ENCODE measurements at regions not wholly inside any gene's neighbourhood (a gene's known extent, or its start where the extent isn't known, plus 50 kb on each side); places are given as distances from the start of the nearest gene placed in this dataset.

- no peaks in the 10 kb centered on the region for H3K4me1 ChIP-seq
- no peak for DNase-seq
- peak in 1 of 4 donors; percentile 42 for ATAC-seq
- intact Hi-C loops (cut with DNase I): no loop called here
- 59 to 79% methylated on average over 1 of the region's 1 CpG for WGBS, 2 donors
- H3K9me3 ChIP-seq: no peaks in the 10 kb centered on the region
- H3K4me3 ChIP-seq: no peak overlapping the region
- FAIRE-seq: no peak
- no peak for TF ChIP-seq CTCF (IDR thresholded peaks at IDR 0.05)
- no peaks in the 10 kb centered on the region for H3K36me3 ChIP-seq
- H3K27me3 ChIP-seq: no peaks in the 10 kb centered on the region
- no peak overlapping the region for H3K27ac ChIP-seq
These were observed 367.4 kb upstream of the SMARCA2 start for GRCh38 chr9:1647776-1648175.

- Histone ChIP-seq H3K27ac (no peak overlapping the region), H3K36me3 (no peaks in the 10 kb centered on the region), H3K4me1 (no peaks in the 10 kb centered on the region), H3K9me3 (no peaks in the 10 kb centered on the region), H3K27me3 (no peaks in the 10 kb centered on the region), H3K4me3 (no peak overlapping the region)
- intact Hi-C loops (cut with DNase I): no loop called here
- no peak for FAIRE-seq
- WGBS, 2 donors: 51 to 58% methylated on average over 4 of the region's 4 CpGs
- ATAC-seq: no peak
- TF ChIP-seq CTCF (IDR thresholded peaks at IDR 0.05): no peak
- no peak for DNase-seq
These were observed 361.9 kb upstream of the SMARCA2 start for GRCh38 chr9:1653282-1653681.

GRCh38 chr9:1658661-1659362, 356.3 kb upstream of the SMARCA2 start:
- no peaks in the 10 kb centered on the region for H3K36me3 ChIP-seq
- DNase-seq (no peak), ATAC-seq (peak in 2 of 4 donors; percentile 53 to 79), FAIRE-seq (no peak)
- intact Hi-C loops (cut with DNase I): no loop called here
- no peaks in the 10 kb centered on the region for H3K9me3 ChIP-seq
- H3K27me3 ChIP-seq: no peaks in the 10 kb centered on the region
- no peak for TF ChIP-seq CTCF (IDR thresholded peaks at IDR 0.05)
- no peaks in the 10 kb centered on the region for H3K4me1 ChIP-seq
- 31 to 36% methylated on average over 4 of the region's 4 CpGs for WGBS, 2 donors
- peak overlapping the region in 1 of 4 donors; percentile 12 for H3K27ac ChIP-seq
- no peak overlapping the region for H3K4me3 ChIP-seq

GRCh38 chr9:1659363-1659690, 355.8 kb upstream of the SMARCA2 start:
- H3K9me3 ChIP-seq: no peaks in the 10 kb centered on the region
- FAIRE-seq (no peak), ATAC-seq (peak; percentile 51 to 68 (median 62)), DNase-seq (peak in 2 of 6 donors; percentile 17 to 27)
- intact Hi-C loops (cut with DNase I): no loop called here
- H3K27me3 ChIP-seq: no peaks in the 10 kb centered on the region
- TF ChIP-seq CTCF (IDR thresholded peaks at IDR 0.05): no peak
- H3K27ac ChIP-seq: peak overlapping the region; percentile 12 to 59 (median 37)
- 28 to 34% methylated on average over 3 of the region's 3 CpGs for WGBS, 2 donors
- H3K4me1 ChIP-seq: no peaks in the 10 kb centered on the region
- H3K4me3 ChIP-seq: no peak overlapping the region
- no peaks in the 10 kb centered on the region for H3K36me3 ChIP-seq

GRCh38 chr9:1668441-1668840, 346.7 kb upstream of the SMARCA2 start:
- WGBS, 2 donors: 77 to 89% methylated on average over 1 of the region's 1 CpG
- FAIRE-seq (no peak), ATAC-seq (no peak), DNase-seq (no peak)
- H3K9me3 ChIP-seq: no peaks in the 10 kb centered on the region
- H3K4me3 ChIP-seq: no peak overlapping the region
- H3K4me1 ChIP-seq: no peaks in the 10 kb centered on the region
- H3K36me3 ChIP-seq: no peaks in the 10 kb centered on the region
- H3K27ac ChIP-seq: no peak overlapping the region
- no peaks in the 10 kb centered on the region for H3K27me3 ChIP-seq
- no peak for TF ChIP-seq CTCF (IDR thresholded peaks at IDR 0.05)
- intact Hi-C loops (cut with DNase I): no loop called here

Measured in pancreas (tissue), 10 donors.